ENCODE measurements at regions not wholly inside any gene's neighbourhood (a gene's known extent, or its start where the extent isn't known, plus 50 kb on each side); places are given as distances from the start of the nearest gene placed in this dataset.

- Histone ChIP-seq H3K36me3 (ENCODE audit: control insufficient read depth, insufficient read depth, low read length) (no peaks in the 10 kb centered on the region), H3K9me3 (ENCODE audit: control insufficient read depth, insufficient read depth, low read length) (no peaks in the 10 kb centered on the region), H3K4me1 (ENCODE audit: control insufficient read depth, insufficient read depth, low read length) (no peaks in the 10 kb centered on the region), H3K27ac (ENCODE audit: low read depth, low read length) (no peak overlapping the region), H3K4me3 (ENCODE audit: low read depth, low read length) (no peak overlapping the region), H3K27me3 (ENCODE audit: control insufficient read depth, insufficient read depth, low read length) (no peaks in the 10 kb centered on the region)
- no CpG with 5 or more reads among the region's 1 CpG for WGBS (ENCODE audit: insufficient coverage)
- no peak for DNase-seq (ENCODE audit: low read depth in 4 of 6, low spot score in 6 of 6)
These were observed 276.6 kb upstream of the FERD3L start for GRCh38 chr7:19421861-19422260.

- Histone ChIP-seq H3K36me3 (ENCODE audit: control insufficient read depth, insufficient read depth, low read length) (no peaks in the 10 kb centered on the region), H3K27me3 (ENCODE audit: control insufficient read depth, insufficient read depth, low read length) (no peaks in the 10 kb centered on the region), H3K27ac (ENCODE audit: low read depth, low read length) (no peak overlapping the region), H3K4me3 (ENCODE audit: low read depth, low read length) (no peak overlapping the region), H3K9me3 (ENCODE audit: control insufficient read depth, insufficient read depth, low read length) (no peaks in the 10 kb centered on the region), H3K4me1 (ENCODE audit: control insufficient read depth, insufficient read depth, low read length) (no peaks in the 10 kb centered on the region)
- DNase-seq (ENCODE audit: low read depth in 4 of 6, low spot score in 6 of 6), result peak in 1 of 6 donors; percentile 59
- WGBS (ENCODE audit: insufficient coverage), result no CpG with 5 or more reads among the region's 2 CpGs
These were observed 272.0 kb upstream of the FERD3L start for GRCh38 chr7:19417231-19417630.

GRCh38 chr7:19415123-19415522 is 269.9 kb upstream of the FERD3L start:
- Histone ChIP-seq H3K4me3 (ENCODE audit: low read depth, low read length) (no peak overlapping the region), H3K27me3 (ENCODE audit: control insufficient read depth, insufficient read depth, low read length) (no peaks in the 10 kb centered on the region), H3K36me3 (ENCODE audit: control insufficient read depth, insufficient read depth, low read length) (no peaks in the 10 kb centered on the region), H3K9me3 (ENCODE audit: control insufficient read depth, insufficient read depth, low read length) (no peaks in the 10 kb centered on the region), H3K4me1 (ENCODE audit: control insufficient read depth, insufficient read depth, low read length) (no peaks in the 10 kb centered on the region), H3K27ac (ENCODE audit: low read depth, low read length) (no peak overlapping the region)
- no peak for DNase-seq (ENCODE audit: low read depth in 4 of 6, low spot score in 6 of 6)
- WGBS (ENCODE audit: insufficient coverage), result 100% methylated on average over 1 of the region's 2 CpGs

- no peaks in the 10 kb centered on the region for H3K27me3 ChIP-seq (ENCODE audit: control insufficient read depth, insufficient read depth, low read length)
- H3K36me3 ChIP-seq (ENCODE audit: control insufficient read depth, insufficient read depth, low read length), result no peaks in the 10 kb centered on the region
- H3K4me1 ChIP-seq (ENCODE audit: control insufficient read depth, insufficient read depth, low read length), result no peaks in the 10 kb centered on the region
- H3K27ac ChIP-seq (ENCODE audit: low read depth, low read length), result no peak overlapping the region
- H3K4me3 ChIP-seq (ENCODE audit: low read depth, low read length), result no peak overlapping the region
- 100% methylated on average over 1 of the region's 3 CpGs for WGBS (ENCODE audit: insufficient coverage)
- H3K9me3 ChIP-seq (ENCODE audit: control insufficient read depth, insufficient read depth, low read length), result no peaks in the 10 kb centered on the region
- no peak for DNase-seq (ENCODE audit: low read depth in 4 of 6, low spot score in 6 of 6)
These were observed 268.3 kb upstream of the FERD3L start for GRCh38 chr7:19413443-19413965.

GRCh38 chr7:19410691-19411090 is 265.5 kb upstream of the FERD3L start:
- Histone ChIP-seq H3K27ac (ENCODE audit: low read depth, low read length) (no peak overlapping the region), H3K36me3 (ENCODE audit: control insufficient read depth, insufficient read depth, low read length) (no peaks in the 10 kb centered on the region), H3K9me3 (ENCODE audit: control insufficient read depth, insufficient read depth, low read length) (no peaks in the 10 kb centered on the region), H3K27me3 (ENCODE audit: control insufficient read depth, insufficient read depth, low read length) (no peaks in the 10 kb centered on the region), H3K4me1 (ENCODE audit: control insufficient read depth, insufficient read depth, low read length) (no peaks in the 10 kb centered on the region), H3K4me3 (ENCODE audit: low read depth, low read length) (no peak overlapping the region)
- no peak for DNase-seq (ENCODE audit: low read depth in 4 of 6, low spot score in 6 of 6)
- WGBS (ENCODE audit: insufficient coverage), result no CpG with 5 or more reads among the region's 3 CpGs

GRCh38 chr7:19410106-19410505 is 264.9 kb upstream of the FERD3L start:
- Histone ChIP-seq H3K4me1 (ENCODE audit: control insufficient read depth, insufficient read depth, low read length) (no peaks in the 10 kb centered on the region), H3K36me3 (ENCODE audit: control insufficient read depth, insufficient read depth, low read length) (no peaks in the 10 kb centered on the region), H3K27me3 (ENCODE audit: control insufficient read depth, insufficient read depth, low read length) (no peaks in the 10 kb centered on the region), H3K4me3 (ENCODE audit: low read depth, low read length) (no peak overlapping the region), H3K9me3 (ENCODE audit: control insufficient read depth, insufficient read depth, low read length) (no peaks in the 10 kb centered on the region), H3K27ac (ENCODE audit: low read depth, low read length) (no peak overlapping the region)
- peak in 1 of 6 donors; percentile 7 for DNase-seq (ENCODE audit: low read depth in 4 of 6, low spot score in 6 of 6)

- H3K27me3 ChIP-seq (ENCODE audit: control insufficient read depth, insufficient read depth, low read length), result no peaks in the 10 kb centered on the region
- DNase-seq (ENCODE audit: low read depth in 4 of 6, low spot score in 6 of 6), result no peak
- no CpG with 5 or more reads among the region's 3 CpGs for WGBS (ENCODE audit: insufficient coverage)
- H3K4me3 ChIP-seq (ENCODE audit: low read depth, low read length), result no peak overlapping the region
- H3K9me3 ChIP-seq (ENCODE audit: control insufficient read depth, insufficient read depth, low read length), result no peaks in the 10 kb centered on the region
- H3K4me1 ChIP-seq (ENCODE audit: control insufficient read depth, insufficient read depth, low read length), result no peaks in the 10 kb centered on the region
- H3K36me3 ChIP-seq (ENCODE audit: control insufficient read depth, insufficient read depth, low read length), result no peaks in the 10 kb centered on the region
- H3K27ac ChIP-seq (ENCODE audit: low read depth, low read length), result no peak overlapping the region
These were observed 263.5 kb upstream of the FERD3L start for GRCh38 chr7:19408706-19409220.

- DNase-seq (ENCODE audit: low read depth in 4 of 6, low spot score in 6 of 6), result no peak
- no peaks in the 10 kb centered on the region for H3K36me3 ChIP-seq (ENCODE audit: control insufficient read depth, insufficient read depth, low read length)
- 92% methylated on average over 3 of the region's 4 CpGs for WGBS (ENCODE audit: insufficient coverage)
- no peaks in the 10 kb centered on the region for H3K27me3 ChIP-seq (ENCODE audit: control insufficient read depth, insufficient read depth, low read length)
- no peaks in the 10 kb centered on the region for H3K4me1 ChIP-seq (ENCODE audit: control insufficient read depth, insufficient read depth, low read length)
- no peak overlapping the region for H3K4me3 ChIP-seq (ENCODE audit: low read depth, low read length)
- H3K27ac ChIP-seq (ENCODE audit: low read depth, low read length), result no peak overlapping the region
- no peaks in the 10 kb centered on the region for H3K9me3 ChIP-seq (ENCODE audit: control insufficient read depth, insufficient read depth, low read length)
These were observed 262.0 kb upstream of the FERD3L start for GRCh38 chr7:19407270-19407669.

- H3K4me3 ChIP-seq (ENCODE audit: low read depth, low read length), result no peak overlapping the region
- H3K36me3 ChIP-seq (ENCODE audit: control insufficient read depth, insufficient read depth, low read length), result no peaks in the 10 kb centered on the region
- no CpG with 5 or more reads among the region's 2 CpGs for WGBS (ENCODE audit: insufficient coverage)
- H3K27ac ChIP-seq (ENCODE audit: low read depth, low read length), result no peak overlapping the region
- H3K4me1 ChIP-seq (ENCODE audit: control insufficient read depth, insufficient read depth, low read length), result no peaks in the 10 kb centered on the region
- H3K27me3 ChIP-seq (ENCODE audit: control insufficient read depth, insufficient read depth, low read length), result no peaks in the 10 kb centered on the region
- no peaks in the 10 kb centered on the region for H3K9me3 ChIP-seq (ENCODE audit: control insufficient read depth, insufficient read depth, low read length)
- DNase-seq (ENCODE audit: low read depth in 4 of 6, low spot score in 6 of 6), result no peak
These were observed 260.3 kb upstream of the FERD3L start for GRCh38 chr7:19405541-19405940.

GRCh38 chr7:19404912-19405329 is 259.7 kb upstream of the FERD3L start:
- H3K9me3 ChIP-seq (ENCODE audit: control insufficient read depth, insufficient read depth, low read length), result no peaks in the 10 kb centered on the region
- H3K4me3 ChIP-seq (ENCODE audit: low read depth, low read length), result no peak overlapping the region
- H3K27ac ChIP-seq (ENCODE audit: low read depth, low read length), result no peak overlapping the region
- no peaks in the 10 kb centered on the region for H3K36me3 ChIP-seq (ENCODE audit: control insufficient read depth, insufficient read depth, low read length)
- no peak for DNase-seq (ENCODE audit: low read depth in 4 of 6, low spot score in 6 of 6)
- no peaks in the 10 kb centered on the region for H3K4me1 ChIP-seq (ENCODE audit: control insufficient read depth, insufficient read depth, low read length)
- WGBS (ENCODE audit: insufficient coverage), result no CpG with 5 or more reads among the region's 3 CpGs
- no peaks in the 10 kb centered on the region for H3K27me3 ChIP-seq (ENCODE audit: control insufficient read depth, insufficient read depth, low read length)
